GM12878 (cell line): ENCODE measurements at regions not wholly inside any gene's neighbourhood (a gene's known extent, or its start where the extent isn't known, plus 50 kb on each side); places are given as distances from the start of the nearest gene placed in this dataset.
A peak's percentile ranks its signal among the peaks of the same experiment; 100 is the strongest.
"Not testable (repeated sequence)": the region's sequence is repeated elsewhere in the genome, so short reads cannot be mapped to it uniquely, and the experiment has no call there.

ENCODE experiments used
- ATAC-seq: fragments of 200-7000 bp; cut with Tn5 transposase; 3 replicates; pipeline ENCODE4 v1.9.1; 2020; ENCODE audit warnings: mild to moderate bottlenecking, moderate library complexity
- BruUV-seq: library from RNA; stranded (reverse); fragments of 400-500 nt; replicated peaks from 2 replicates; lab custom pipeline; 2021; lab: Mats Ljungman, UMichigan
- CTCF ChIA-PET: fragments of 300-600 bp; sonication (Branson Sonifier 250); formaldehyde crosslinking; extraction: SDS; loops from one replicate; lab custom pipeline; 2021; ENCODE audit warnings: inconsistent platforms; lab: Yijun Ruan, JAX
- POLR2A ChIA-PET: fragments of 350-600 bp; formaldehyde crosslinking; extraction: SDS; loops from one replicate; lab custom pipeline; 2021; ENCODE audit warnings: inconsistent platforms; lab: Charles Lee
- RAD21 ChIA-PET: fragments of 300-600 bp; sonication (Branson Sonifier 250); formaldehyde crosslinking; loops from one replicate; lab custom pipeline; 2023; ENCODE audit warnings: antibody characterized with exemption; ENCODE audit not compliant: unreplicated experiment; lab: Charles Lee
- SMC1A ChIA-PET: fragments of 300-600 bp; sonication (Branson Sonifier 250); formaldehyde crosslinking; loops from one replicate; lab custom pipeline; 2023; ENCODE audit not compliant: unreplicated experiment, uncharacterized antibody; lab: Charles Lee
- DNase-seq: peaks from one replicate; pipeline ENCODE4 v3.0.0-alpha.2; 2011; ENCODE audit warnings: low read depth, low spot score
- FAIRE-seq: peaks from 3 replicates; lab custom pipeline; 2011; peaks lifted over from hg19 to GRCh38; lab: Jason Lieb, UNC
- H2AFZ ChIP-seq: 2 replicates; pipeline ENCODE4 v1.6.0; 2011; ENCODE audit warnings: low read depth, low read length, control low read depth; ENCODE audit not compliant: control insufficient read depth
- H3K27ac ChIP-seq: 2 replicates; pipeline ENCODE4 v1.5.1; 2011; ENCODE audit warnings: control low read depth; ENCODE audit not compliant: control insufficient read depth, insufficient read depth
- H3K27me3 ChIP-seq, 2 experiments: replicated peaks in 1 of 2; 2 replicates each; pipeline versions ENCODE4 v1.6.0 to v1.6.1; 2011; ENCODE audit warnings: low read length in 1 of 2; ENCODE audit not compliant: control insufficient read depth in 2 of 2, insufficient read depth in 2 of 2
- H3K36me3 ChIP-seq, 2 experiments: 2 replicates each; pipeline ENCODE4 v1.5.1; 2011; ENCODE audit warnings: low read length in 1 of 2; ENCODE audit not compliant: control insufficient read depth in 2 of 2, insufficient read depth in 2 of 2
- H3K4me1 ChIP-seq: 2 replicates; pipeline ENCODE4 v1.6.1; 2011; ENCODE audit warnings: mild to moderate bottlenecking, low read length, moderate library complexity, mixed read lengths; ENCODE audit not compliant: control insufficient read depth, insufficient read depth
- H3K4me2 ChIP-seq: 2 replicates; pipeline ENCODE4 v1.6.0; 2011; ENCODE audit warnings: control low read depth; ENCODE audit not compliant: control insufficient read depth, insufficient read depth
- H3K4me3 ChIP-seq: fragments of 200-600 bp; sonication (generic); 2 replicates; pipeline ENCODE4 v1.5.1; 2016
- H3K79me2 ChIP-seq: 2 replicates; pipeline ENCODE4 v1.6.0; 2011; ENCODE audit warnings: low read length; ENCODE audit not compliant: control insufficient read depth, insufficient read depth
- H3K9ac ChIP-seq: 2 replicates; pipeline ENCODE4 v1.8.0; 2011; ENCODE audit warnings: low read length, control low read depth, mixed read lengths; ENCODE audit not compliant: control insufficient read depth, insufficient read depth
- H3K9me3 ChIP-seq: replicated peaks from 3 replicates; pipeline ENCODE4 v1.5.1; 2011; ENCODE audit warnings: mild to moderate bottlenecking, low read length; ENCODE audit not compliant: control insufficient read depth, insufficient read depth
- H4K20me1 ChIP-seq: 2 replicates; pipeline ENCODE4 v1.6.0; 2011; ENCODE audit not compliant: control insufficient read depth, insufficient read depth
- WGBS: methylation state at CpG from one replicate; pipeline ENCODE4 v1.1.6; 2016; ENCODE audit warnings: low lambda C conversion rate; ENCODE audit not compliant: insufficient replicate concordance, insufficient coverage; ENCODE audit errors: missing lambda C conversion rate; 5-methylcytosine and 5-hydroxymethylcytosine counted together
- in situ Hi-C: fragments of 300-500 bp; cut with MboI; formaldehyde crosslinking; loops from 9 replicates; pipeline ENCODE4 v1.14.3; 2018; ENCODE audit warnings: mixed read lengths
- intact Hi-C: fragments of 100-400 bp; cut with micrococcal nuclease; formaldehyde crosslinking; loops from one replicate; pipeline ENCODE4 v1.14.2; 2022; ENCODE audit not compliant: unreplicated experiment

DNA sequence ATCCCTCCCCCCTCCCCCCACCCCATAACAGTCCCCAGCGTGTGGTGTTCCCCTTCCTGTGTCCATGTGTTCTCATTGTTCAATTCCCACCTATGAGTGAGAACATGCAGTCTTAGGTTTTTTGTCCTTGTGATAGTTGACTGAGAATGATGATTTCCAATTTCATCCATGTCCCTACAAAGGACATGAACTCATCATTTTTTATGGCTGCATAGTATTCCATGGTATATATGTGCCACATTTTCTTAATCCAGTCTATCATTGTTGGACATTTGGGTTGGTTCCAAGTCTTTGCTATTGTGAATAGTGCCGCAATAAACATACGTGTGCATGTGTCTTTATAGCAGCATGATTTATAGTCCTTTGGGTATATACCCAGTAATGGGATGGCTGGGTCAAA, 180.1 kb upstream of the C1QTNF3 start:
- FAIRE-seq, H3K79me2 ChIP-seq, RAD21 ChIA-PET, H3K4me3 ChIP-seq, BruUV-seq, POLR2A ChIA-PET, H3K36me3 ChIP-seq, DNase-seq, ATAC-seq, CTCF ChIA-PET, H3K4me1 ChIP-seq, intact Hi-C loops, H3K9ac ChIP-seq, H3K27me3 ChIP-seq, H3K4me2 ChIP-seq, SMC1A ChIA-PET, H4K20me1 ChIP-seq, H2AFZ ChIP-seq, H3K9me3 ChIP-seq, in situ Hi-C loops, H3K27ac ChIP-seq: not testable (repeated sequence)
- WGBS = no CpG with 5 or more reads among the region's 3 CpGs

DNA sequence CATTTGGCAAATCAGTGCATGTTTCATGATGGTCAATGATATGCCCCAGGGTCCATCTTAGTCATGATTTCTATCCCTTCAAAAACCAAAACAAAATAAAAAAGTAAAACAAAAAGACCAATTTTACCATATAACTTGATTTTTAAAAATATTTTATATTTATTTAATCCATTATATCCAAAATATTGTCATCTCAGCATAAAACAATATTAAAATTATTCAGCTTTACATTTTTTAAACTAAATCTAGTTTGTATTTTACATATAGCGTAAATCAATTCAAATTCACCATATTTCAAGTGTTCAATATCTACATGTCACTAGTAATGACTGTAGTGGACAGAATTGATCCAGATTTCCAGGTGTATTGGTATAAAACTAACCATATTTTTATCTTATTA, 187.4 kb upstream of the C1QTNF3 start:
- FAIRE-seq, H3K27me3 ChIP-seq, H3K9me3 ChIP-seq, H3K4me2 ChIP-seq, BruUV-seq, DNase-seq, in situ Hi-C loops, H2AFZ ChIP-seq, H3K9ac ChIP-seq, SMC1A ChIA-PET, RAD21 ChIA-PET, H3K36me3 ChIP-seq, H3K27ac ChIP-seq, H3K4me1 ChIP-seq, POLR2A ChIA-PET, H3K4me3 ChIP-seq, H4K20me1 ChIP-seq, CTCF ChIA-PET, H3K79me2 ChIP-seq, intact Hi-C loops, ATAC-seq: not testable (repeated sequence)
- WGBS = 94% methylated on average over 1 of the region's 1 CpG

- H3K27me3 ChIP-seq, RAD21 ChIA-PET, H2AFZ ChIP-seq, DNase-seq, H3K27ac ChIP-seq, H4K20me1 ChIP-seq, FAIRE-seq, H3K4me2 ChIP-seq, ATAC-seq, CTCF ChIA-PET, H3K79me2 ChIP-seq, H3K9me3 ChIP-seq, SMC1A ChIA-PET, POLR2A ChIA-PET, in situ Hi-C loops, intact Hi-C loops, H3K4me1 ChIP-seq, H3K36me3 ChIP-seq: not testable (repeated sequence)
- peak overlapping the region; percentile 24 for H3K4me3 ChIP-seq
- BruUV-seq = TSS peak; percentile 62
- H3K9ac ChIP-seq = peak overlapping the region; percentile 27; the same call in 1 of the 2 replicates
Measured at GRCh38 chr5:34243802-34244201, 200.8 kb upstream of the C1QTNF3 start.
